Astrocyte (in vitro differentiated cells and primary cell): ENCODE measurements at regions not wholly inside any gene's neighbourhood (a gene's known extent, or its start where the extent isn't known, plus 50 kb on each side); places are given as distances from the start of the nearest gene placed in this dataset.

Experiments
- DNase-seq: peaks from one replicate; pipeline ENCODE4 v3.0.0-alpha.2; 2010; ENCODE audit warnings: low read depth
- FAIRE-seq: peaks from 2 replicates; lab custom pipeline; 2011; peaks lifted over from hg19 to GRCh38; lab: Jason Lieb, UNC
- H2AFZ ChIP-seq: 2 replicates; pipeline ENCODE4 v1.6.0; 2012; ENCODE audit warnings: low read depth, low read length, inconsistent platforms
- H3K27ac ChIP-seq: 2 replicates; pipeline ENCODE4 v1.5.1; 2011; ENCODE audit warnings: low read depth, low read length, inconsistent platforms
- H3K27me3 ChIP-seq: 2 replicates; pipeline ENCODE4 v1.6.0; 2011; ENCODE audit warnings: low read length, inconsistent platforms; ENCODE audit not compliant: insufficient read depth
- H3K36me3 ChIP-seq: 2 replicates; pipeline ENCODE4 v1.5.1; 2011; ENCODE audit warnings: low read length, inconsistent platforms; ENCODE audit not compliant: insufficient read depth
- H3K4me1 ChIP-seq: 2 replicates; pipeline ENCODE4 v1.5.1; 2011; ENCODE audit warnings: low read length, inconsistent platforms; ENCODE audit not compliant: insufficient read depth
- H3K4me2 ChIP-seq: 2 replicates; pipeline ENCODE4 v1.6.0; 2012; ENCODE audit warnings: low read length, inconsistent platforms
- H3K4me3 ChIP-seq: 2 replicates; pipeline ENCODE4 v1.5.1; 2011; ENCODE audit warnings: low read depth, mild to moderate bottlenecking, low read length, inconsistent platforms; ENCODE audit not compliant: insufficient read depth
- H3K79me2 ChIP-seq: 2 replicates; pipeline ENCODE4 v1.6.0; 2012; ENCODE audit warnings: mild to moderate bottlenecking, low read length, inconsistent platforms; ENCODE audit not compliant: insufficient read depth
- H3K9ac ChIP-seq: 2 replicates; pipeline ENCODE4 v1.6.0; 2012; ENCODE audit warnings: mild to moderate bottlenecking, low read length, inconsistent platforms
- H3K9me3 ChIP-seq: 2 replicates; pipeline ENCODE4 v1.5.1; 2012; ENCODE audit warnings: low read depth, mild to moderate bottlenecking, low read length, inconsistent platforms; ENCODE audit not compliant: insufficient read depth
- H4K20me1 ChIP-seq: 2 replicates; pipeline ENCODE4 v1.6.0; 2012; ENCODE audit warnings: low read length, inconsistent platforms; ENCODE audit not compliant: insufficient read depth
- H3K27ac Mint-ChIP-seq: one replicate; pipeline ENCODE4 v1.8.0; 2021; ENCODE audit warnings: mild to moderate bottlenecking, mixed read lengths; ENCODE audit not compliant: unreplicated experiment
- H3K27me3 Mint-ChIP-seq: one replicate; pipeline ENCODE4 v1.8.0; 2021; ENCODE audit warnings: low read depth, mixed read lengths; ENCODE audit not compliant: unreplicated experiment
- H3K36me3 Mint-ChIP-seq: one replicate; pipeline ENCODE4 v1.8.0; 2021; ENCODE audit warnings: low read depth, mixed read lengths; ENCODE audit not compliant: unreplicated experiment
- H3K4me1 Mint-ChIP-seq: one replicate; pipeline ENCODE4 v1.8.0; 2021; ENCODE audit warnings: low read depth, mixed read lengths; ENCODE audit not compliant: unreplicated experiment
- H3K4me3 Mint-ChIP-seq: one replicate; pipeline ENCODE4 v1.8.0; 2021; ENCODE audit warnings: mild to moderate bottlenecking, moderate library complexity, mixed read lengths; ENCODE audit not compliant: unreplicated experiment
- H3K9me3 Mint-ChIP-seq: one replicate; pipeline ENCODE4 v1.8.0; 2021; ENCODE audit warnings: mild to moderate bottlenecking, mixed read lengths; ENCODE audit not compliant: unreplicated experiment
- EZH2 ChIP-seq: IDR thresholded peaks from 2 replicates; pipeline ENCODE4 v1.6.1; 2012; ENCODE audit warnings: mild to moderate bottlenecking, low read length, inconsistent platforms; ENCODE audit not compliant: insufficient read depth
- TF ChIP-seq, protein P1 (sequence below): IDR thresholded peaks from 2 replicates; pipeline ENCODE4 v1.5.1; 2011; ENCODE audit warnings: low read depth, mild to moderate bottlenecking, inconsistent platforms, low read length, moderate library complexity; ENCODE audit not compliant: insufficient read depth

DNA sequence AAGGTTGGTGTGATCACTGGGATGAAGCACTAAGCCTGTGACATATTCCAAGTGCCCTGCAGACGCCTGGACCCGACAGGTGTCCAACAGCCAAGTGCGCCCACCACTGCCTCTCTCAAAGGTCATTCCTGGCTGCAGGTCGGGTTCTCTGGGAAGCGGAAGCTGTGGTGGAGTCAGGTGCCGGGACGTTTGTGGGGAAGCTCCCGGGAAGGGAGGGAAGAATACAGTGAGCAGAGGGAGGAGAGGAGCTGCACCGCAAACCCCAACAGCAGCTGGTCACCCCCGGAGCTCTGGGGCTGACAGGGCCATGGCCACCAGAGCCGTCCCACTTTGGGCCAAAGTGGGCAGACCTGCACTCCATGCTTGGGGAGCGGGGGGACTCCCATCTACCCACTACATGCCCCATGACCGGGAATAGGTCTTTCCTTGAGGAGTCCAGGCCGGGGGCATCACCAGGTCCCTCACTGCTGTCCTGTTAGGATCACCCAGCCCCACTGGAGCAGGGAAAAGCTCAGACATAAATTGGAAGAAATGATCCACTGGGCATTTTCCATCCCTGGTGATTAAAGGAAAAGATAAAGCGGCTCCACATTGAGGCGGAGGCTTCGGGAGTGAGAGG is 84.5 kb upstream of the PPP2R2D start:
- no peak overlapping the region for H3K4me3 ChIP-seq
- no peaks in the 10 kb centered on the region for H3K4me1 ChIP-seq
- H3K36me3 ChIP-seq, result no peaks in the 10 kb centered on the region
- no peak overlapping the region for H3K27ac ChIP-seq
- Mint-ChIP-seq H3K36me3 (no peaks in the 10 kb centered on the region), H3K4me3 (no peak overlapping the region), H3K9me3 (peaks cover 1% of the 10 kb centered on the region), H3K27ac (no peak overlapping the region), H3K4me1 (no peaks in the 10 kb centered on the region), H3K27me3 (peaks cover 55% of the 10 kb centered on the region)
- no peaks in the 10 kb centered on the region for H3K9me3 ChIP-seq
- no peak for TF ChIP-seq EZH2
- TF ChIP-seq, protein P1, sequence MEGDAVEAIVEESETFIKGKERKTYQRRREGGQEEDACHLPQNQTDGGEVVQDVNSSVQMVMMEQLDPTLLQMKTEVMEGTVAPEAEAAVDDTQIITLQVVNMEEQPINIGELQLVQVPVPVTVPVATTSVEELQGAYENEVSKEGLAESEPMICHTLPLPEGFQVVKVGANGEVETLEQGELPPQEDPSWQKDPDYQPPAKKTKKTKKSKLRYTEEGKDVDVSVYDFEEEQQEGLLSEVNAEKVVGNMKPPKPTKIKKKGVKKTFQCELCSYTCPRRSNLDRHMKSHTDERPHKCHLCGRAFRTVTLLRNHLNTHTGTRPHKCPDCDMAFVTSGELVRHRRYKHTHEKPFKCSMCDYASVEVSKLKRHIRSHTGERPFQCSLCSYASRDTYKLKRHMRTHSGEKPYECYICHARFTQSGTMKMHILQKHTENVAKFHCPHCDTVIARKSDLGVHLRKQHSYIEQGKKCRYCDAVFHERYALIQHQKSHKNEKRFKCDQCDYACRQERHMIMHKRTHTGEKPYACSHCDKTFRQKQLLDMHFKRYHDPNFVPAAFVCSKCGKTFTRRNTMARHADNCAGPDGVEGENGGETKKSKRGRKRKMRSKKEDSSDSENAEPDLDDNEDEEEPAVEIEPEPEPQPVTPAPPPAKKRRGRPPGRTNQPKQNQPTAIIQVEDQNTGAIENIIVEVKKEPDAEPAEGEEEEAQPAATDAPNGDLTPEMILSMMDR, result no peak
- no peaks in the 10 kb centered on the region for H4K20me1 ChIP-seq
- no peaks in the 10 kb centered on the region for H3K27me3 ChIP-seq
- no peak overlapping the region for H3K9ac ChIP-seq
- H3K79me2 ChIP-seq, result no peaks in the 10 kb centered on the region
- H2AFZ ChIP-seq, result no peak overlapping the region
- no peak for DNase-seq
- no peak for FAIRE-seq
- H3K4me2 ChIP-seq, result no peak overlapping the region

DNA sequence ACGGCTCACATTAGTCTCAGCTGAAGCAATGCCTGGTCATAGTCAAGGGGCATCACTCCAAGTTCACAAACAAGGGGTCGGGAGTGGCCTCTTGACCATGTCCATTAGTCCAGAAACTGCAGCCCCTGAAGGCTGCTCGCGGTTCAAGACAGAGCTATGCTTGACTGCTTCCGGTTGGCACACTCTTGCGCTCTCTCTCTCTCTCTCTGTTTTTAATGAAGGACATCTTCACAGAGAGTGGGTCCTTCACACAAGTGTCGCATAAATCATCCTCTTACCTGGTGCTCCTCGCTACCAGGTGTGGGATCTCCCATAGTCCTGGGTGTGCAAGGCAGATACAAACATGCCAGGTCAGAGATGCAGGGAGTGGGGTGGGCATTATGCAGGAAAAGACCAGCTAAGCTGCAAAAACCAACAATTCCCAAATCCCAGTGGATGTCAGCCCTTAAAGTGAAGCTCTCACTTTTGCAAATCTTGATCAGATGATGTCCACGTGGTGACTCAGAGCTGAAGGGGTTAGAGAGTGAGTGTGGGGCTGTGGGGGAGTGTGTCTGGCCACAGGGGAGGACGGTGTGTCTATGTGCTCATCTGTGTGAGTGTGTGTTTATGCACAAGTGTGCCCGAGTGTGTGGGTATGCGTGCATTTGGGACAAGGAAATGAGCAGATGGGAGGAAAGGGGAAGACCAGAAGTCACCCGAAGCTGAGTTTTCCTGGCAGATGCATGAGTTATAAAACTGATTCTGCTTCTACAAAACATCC is 83.7 kb upstream of the PPP2R2D start:
- no peaks in the 10 kb centered on the region for H3K79me2 ChIP-seq
- H3K4me3 Mint-ChIP-seq, result no peak overlapping the region
- no peak overlapping the region for H3K9ac ChIP-seq
- no peaks in the 10 kb centered on the region for H3K4me1 Mint-ChIP-seq
- H4K20me1 ChIP-seq, result no peaks in the 10 kb centered on the region
- H3K9me3 Mint-ChIP-seq, result peaks cover 1% of the 10 kb centered on the region
- DNase-seq, result no peak
- H3K27me3 ChIP-seq, result no peaks in the 10 kb centered on the region
- FAIRE-seq, result no peak
- H3K36me3 Mint-ChIP-seq, result no peaks in the 10 kb centered on the region
- H3K36me3 ChIP-seq, result no peaks in the 10 kb centered on the region
- H3K4me1 ChIP-seq, result no peaks in the 10 kb centered on the region
- peaks cover 5% of the 10 kb centered on the region for H3K9me3 ChIP-seq
- H3K27me3 Mint-ChIP-seq, result peaks cover 51% of the 10 kb centered on the region
- no peak overlapping the region for H3K27ac Mint-ChIP-seq
- TF ChIP-seq, protein P1, result no peak
- no peak for TF ChIP-seq EZH2
- H3K4me3 ChIP-seq, result no peak overlapping the region
- H3K4me2 ChIP-seq, result no peak overlapping the region
- no peak overlapping the region for H3K27ac ChIP-seq
- H2AFZ ChIP-seq, result no peak overlapping the region
